ENCODE measurements at regions not wholly inside any gene's neighbourhood (a gene's known extent, or its start where the extent isn't known, plus 50 kb on each side); places are given as distances from the start of the nearest gene placed in this dataset.
A peak's percentile ranks its signal among the peaks of the same experiment; 100 is the strongest.

DNA sequence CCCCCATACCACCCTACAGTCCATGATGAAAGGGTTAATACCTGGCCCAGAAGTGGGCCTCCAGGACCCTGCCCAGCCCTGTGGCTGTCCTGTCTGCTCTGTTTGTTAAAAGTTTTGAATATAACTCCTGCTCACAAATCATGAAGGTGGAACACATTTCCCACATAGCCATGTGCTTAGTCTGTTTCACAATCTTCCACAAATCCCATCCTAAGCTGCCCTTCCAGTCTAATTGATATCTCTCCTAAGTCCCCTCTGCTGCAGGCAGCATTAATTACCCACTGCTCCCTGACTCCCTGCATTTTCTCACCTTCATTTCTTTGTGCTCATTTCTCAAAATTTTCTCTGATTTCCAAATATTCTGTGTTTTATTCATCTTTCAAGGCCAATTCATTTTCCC, 142.6 kb downstream of the AASDH start:
- no peak for DNase-seq (ENCODE audit: extremely low read depth in 1 of 11, low read depth in 9 of 11, low spot score in 4 of 11)

DNA sequence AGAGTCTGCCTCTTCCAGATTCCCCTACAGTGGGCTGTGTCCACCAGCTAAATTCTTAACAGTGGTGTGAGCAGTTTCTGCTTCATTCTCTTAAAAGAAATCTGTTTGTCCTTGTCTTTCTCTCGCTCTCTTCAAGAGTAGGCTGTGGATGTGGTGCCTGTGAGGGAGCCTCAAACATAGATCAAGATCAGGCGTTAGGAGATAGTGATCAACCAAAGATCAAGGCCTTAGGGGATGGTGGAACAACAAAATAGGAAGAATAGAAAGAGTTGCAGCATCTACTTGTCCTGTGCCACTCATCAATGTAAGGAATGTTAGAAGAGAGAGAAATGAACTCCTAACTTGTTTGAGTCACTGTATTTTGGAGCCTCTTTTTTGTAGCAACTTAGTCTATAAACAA, 144.2 kb downstream of the AASDH start:
- no peak for DNase-seq (ENCODE audit: extremely low read depth in 1 of 11, low read depth in 9 of 11, low spot score in 4 of 11)

DNA sequence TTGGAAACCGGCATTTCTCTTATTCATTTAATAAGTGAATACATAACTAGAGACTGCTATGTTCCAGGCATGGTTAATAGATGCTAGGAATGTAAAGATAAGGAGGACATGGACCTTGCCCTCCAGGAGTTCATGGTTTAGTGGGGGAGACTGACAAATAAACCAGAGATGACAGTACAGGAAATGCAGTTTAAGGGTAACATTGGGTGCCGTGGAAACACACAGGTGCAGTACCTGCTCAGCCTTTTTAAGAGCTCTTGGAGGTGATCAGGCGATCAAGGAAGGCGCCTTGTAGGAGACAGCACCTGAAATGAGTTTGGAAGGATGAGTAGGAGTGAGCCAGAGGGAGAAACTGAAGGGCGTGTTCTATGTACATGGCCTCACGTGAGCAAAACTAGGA, 145.8 kb downstream of the AASDH start:
- peak in 3 of 11 donors; percentile 4 to 18 (median 5) for DNase-seq (ENCODE audit: extremely low read depth in 1 of 11, low read depth in 9 of 11, low spot score in 4 of 11)

DNA sequence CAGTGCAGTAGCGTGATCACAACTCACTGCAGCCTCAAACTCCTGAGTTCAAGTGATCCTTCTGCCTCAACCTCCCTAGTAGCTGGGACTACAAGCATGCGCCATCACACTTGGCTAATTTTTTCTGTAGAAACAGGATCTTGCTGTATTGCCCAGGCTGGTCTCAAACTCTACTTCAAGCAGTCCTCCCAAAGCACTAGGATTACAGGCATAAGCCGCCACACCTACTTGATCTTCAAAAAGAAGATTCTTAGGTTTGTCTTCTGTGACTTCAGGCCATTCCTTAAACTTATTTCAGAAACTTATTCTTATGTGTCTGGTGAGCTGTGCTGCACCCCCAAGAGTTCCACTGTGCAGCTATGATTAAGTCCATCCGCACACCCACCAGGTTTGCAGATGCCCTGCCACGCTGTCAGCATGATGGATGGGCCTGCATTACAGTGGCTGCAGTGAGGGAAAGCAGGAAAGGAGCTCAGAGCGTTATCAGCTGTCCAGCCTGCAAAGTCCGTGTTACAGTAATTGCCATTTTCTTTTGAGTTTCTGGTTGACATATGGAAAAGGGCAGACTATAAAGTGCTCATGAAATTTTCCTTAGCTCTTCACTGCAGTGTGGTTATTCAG, 146.6 kb downstream of the AASDH start:
- DNase-seq (ENCODE audit: extremely low read depth in 1 of 11, low read depth in 9 of 11, low spot score in 4 of 11), result peak in 10 of 11 donors; percentile 9 to 31 (median 16)

DNA sequence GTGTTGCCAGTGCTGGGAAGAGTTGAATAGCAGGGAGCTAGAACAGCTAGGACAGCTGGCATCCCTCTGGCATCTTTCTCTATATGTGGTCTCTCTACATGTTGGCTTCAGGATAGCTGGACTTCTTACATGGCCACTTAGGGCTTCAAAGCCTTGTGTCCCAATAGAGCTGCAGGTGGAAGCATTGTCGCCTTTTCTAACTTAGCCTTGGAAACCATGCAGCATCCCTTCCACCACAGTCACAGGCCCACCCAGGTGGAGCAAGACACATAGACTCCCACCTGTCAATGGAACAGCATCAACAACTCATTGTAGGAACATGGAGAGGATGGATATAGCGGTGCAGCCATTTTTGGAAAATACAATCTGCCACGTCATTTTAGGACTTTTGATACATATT, 149.0 kb downstream of the AASDH start:
- no peak for DNase-seq (ENCODE audit: extremely low read depth in 1 of 11, low read depth in 9 of 11, low spot score in 4 of 11)

DNA sequence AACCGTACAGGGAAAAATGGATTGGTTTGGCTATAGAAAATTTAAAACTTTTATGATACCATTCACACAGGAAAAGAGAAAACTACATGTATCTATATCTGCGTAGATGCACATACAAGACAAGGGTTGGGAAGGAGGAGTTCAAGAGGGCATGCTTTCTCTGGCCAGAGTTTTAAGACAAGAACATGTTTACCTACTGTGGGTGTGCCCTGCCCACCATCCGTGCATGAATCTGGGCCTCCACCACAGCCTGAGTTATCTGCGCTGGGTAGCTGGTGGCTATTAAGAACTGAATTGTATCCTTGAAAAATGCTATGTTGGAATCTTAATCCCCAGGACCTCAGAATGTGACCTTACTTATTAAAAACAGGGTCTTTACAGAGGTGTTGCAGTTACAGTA, 151.6 kb downstream of the AASDH start:
- no peak for DNase-seq (ENCODE audit: extremely low read depth in 1 of 11, low read depth in 9 of 11, low spot score in 4 of 11)

DNA sequence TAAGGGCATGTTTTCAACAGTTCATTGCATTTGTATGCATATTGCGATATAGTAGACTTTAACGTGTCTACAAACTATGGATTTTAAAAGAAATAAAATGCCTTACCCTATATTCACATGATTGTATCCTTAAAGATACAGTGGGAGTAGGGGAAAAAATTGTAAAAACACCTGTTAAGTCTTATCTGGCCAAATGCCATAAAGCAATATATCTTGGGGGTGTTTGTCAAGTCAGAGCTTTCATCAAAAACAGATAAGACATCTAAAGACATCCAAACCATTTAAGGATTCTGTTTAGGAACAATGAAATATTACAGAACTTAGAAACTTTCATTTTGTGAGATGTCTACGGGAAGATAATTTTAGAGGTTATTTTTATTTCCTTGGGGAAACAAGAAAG, 152.3 kb downstream of the AASDH start:
- no peak for DNase-seq (ENCODE audit: extremely low read depth in 1 of 11, low read depth in 9 of 11, low spot score in 4 of 11)

DNA sequence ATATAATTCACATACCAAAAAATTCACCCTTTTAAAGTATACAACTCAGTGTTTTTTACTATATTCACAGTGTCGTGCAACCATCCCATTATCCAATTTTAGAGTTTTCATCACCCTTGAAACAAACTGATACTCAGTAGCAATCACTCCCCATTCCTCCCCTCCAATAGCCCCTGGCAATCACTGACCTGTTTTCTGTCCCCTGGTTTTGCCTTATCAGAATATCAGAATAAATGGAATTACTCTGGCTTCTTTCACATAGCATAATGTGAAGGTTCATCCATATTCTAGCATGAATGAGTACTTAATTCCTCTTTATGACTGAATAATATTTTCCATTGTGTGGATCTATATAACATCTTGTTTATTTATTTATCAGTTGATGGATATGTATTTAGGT, 153.2 kb downstream of the AASDH start:
- DNase-seq (ENCODE audit: extremely low read depth in 1 of 11, low read depth in 9 of 11, low spot score in 4 of 11), result no peak

DNA sequence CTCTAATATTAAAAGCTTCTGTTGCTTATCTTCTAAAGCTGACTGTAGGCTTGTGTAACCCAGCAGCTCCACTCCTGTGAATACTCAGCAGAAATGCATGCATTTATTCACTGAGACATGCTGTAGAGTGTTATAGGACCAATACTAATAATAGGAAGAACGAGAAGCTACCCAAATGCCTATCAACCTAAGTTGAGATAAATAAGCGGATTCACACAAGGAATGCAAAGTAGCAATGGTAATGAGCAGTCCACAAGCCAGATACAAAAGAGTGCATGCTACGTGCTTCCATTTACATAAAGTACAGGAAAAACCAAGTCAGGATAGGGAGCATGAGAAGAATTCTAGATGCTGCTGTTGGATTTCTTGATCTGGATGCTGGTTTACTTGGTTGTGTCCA, 155.9 kb downstream of the AASDH start:
- DNase-seq (ENCODE audit: extremely low read depth in 1 of 11, low read depth in 9 of 11, low spot score in 4 of 11), result no peak

DNA sequence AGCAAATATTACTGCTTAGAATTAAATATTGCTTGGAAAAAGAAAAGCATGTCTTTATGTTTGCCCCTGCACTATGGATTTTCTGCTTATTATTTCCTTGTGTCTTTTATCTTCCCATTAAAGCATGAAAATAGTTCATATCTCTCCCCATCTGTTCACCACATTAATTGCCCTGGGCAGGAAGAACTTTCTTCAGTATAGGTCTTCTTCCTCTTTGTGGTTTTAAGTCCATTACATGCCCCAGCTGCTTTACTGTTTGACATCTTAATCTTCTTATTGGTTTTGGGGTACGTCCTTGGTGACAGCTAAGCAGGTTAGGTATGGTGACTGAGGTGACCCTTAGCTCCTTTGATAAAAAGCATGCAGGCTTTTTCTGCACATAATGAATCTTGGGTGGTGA, 157.3 kb downstream of the AASDH start:
- DNase-seq (ENCODE audit: extremely low read depth in 1 of 11, low read depth in 9 of 11, low spot score in 4 of 11), result no peak

DNA sequence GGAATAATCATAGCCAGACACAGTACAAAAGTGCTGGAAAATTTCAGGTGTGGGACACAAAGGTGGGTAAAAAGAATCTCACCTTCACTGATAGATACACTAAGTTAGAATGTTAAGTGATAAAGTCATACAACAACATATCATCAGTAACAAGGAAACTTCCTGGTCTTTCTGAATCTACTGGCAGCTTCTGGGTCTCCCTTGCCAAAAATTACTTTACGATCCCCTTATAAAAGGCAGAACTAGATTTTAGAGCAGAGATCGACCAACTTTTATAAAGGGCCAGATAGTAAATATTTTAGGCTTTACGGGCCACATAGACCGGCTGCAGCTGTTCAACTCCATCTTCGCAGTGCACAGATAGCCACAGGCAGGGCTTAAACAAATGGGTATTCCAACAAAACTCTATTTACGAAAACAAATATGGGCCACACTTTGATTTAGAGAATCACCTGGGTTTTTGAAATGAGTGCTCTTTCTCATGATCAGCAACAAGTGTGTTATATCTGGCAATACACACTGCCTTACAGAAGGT, 159.9 kb downstream of the AASDH start:
- DNase-seq (ENCODE audit: extremely low read depth in 1 of 11, low read depth in 9 of 11, low spot score in 4 of 11), result no peak

DNA sequence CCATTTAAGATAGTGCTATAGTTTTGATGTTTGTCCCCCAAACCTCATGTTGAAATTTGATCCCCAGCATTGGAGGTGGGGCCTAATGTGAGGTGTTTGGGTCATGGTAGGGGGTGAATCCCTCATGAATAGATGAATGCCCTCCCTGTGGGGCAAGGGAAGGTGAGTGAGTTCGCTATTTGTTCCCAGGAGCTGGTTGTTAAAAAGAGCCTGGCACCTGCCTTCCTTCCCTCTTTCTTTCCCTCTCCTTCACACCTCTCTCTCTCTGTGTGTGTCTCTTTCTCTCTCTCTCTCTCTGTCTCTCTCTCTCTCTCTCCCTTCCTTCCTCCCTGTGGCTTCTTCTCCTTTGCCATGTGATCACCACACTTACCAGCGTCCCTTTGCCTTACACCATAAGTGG, 160.7 kb downstream of the AASDH start:
- DNase-seq (ENCODE audit: extremely low read depth in 1 of 11, low read depth in 9 of 11, low spot score in 4 of 11), result no peak

DNA sequence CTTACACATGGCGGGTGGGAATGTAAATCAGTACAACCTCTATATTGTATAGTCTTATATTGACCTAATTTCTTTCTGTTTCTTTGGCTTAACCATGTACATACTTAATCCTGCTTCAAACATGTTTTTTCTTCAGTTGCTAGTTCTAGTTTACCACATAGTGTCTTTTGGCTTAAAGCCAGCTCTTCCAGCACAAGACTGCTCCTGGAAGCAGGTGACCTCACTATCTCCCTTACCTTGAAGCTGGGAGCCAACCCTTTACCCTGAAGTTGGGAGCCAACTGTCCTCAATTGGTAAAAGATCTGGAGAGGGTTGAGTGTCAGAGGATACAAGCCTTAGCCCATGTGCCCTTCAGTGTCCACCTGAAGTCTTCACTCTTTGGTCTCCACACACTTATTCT, 162.7 kb downstream of the AASDH start:
- DNase-seq (ENCODE audit: extremely low read depth in 1 of 11, low read depth in 9 of 11, low spot score in 4 of 11), result no peak

DNA sequence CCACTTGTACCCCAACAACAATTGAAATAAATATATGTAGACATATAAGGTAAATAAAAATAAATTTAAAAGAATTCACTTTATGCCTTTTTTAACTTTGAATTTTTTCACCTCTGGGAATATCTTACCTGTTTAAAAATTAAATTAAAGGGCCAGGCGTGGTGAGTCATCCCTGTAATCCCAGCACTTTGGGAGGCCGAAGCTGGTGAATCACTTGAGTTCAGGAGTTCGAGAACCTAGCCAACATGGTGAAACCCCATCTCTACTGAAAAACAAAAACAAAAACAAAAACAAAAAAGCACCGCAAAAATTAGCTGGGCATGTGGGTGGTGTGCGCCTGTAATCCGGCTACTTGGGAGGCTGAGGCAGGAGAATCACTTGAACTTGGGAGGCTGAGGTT, 164.8 kb downstream of the AASDH start:
- DNase-seq (ENCODE audit: extremely low read depth in 1 of 11, low read depth in 9 of 11, low spot score in 4 of 11), result no peak

DNA sequence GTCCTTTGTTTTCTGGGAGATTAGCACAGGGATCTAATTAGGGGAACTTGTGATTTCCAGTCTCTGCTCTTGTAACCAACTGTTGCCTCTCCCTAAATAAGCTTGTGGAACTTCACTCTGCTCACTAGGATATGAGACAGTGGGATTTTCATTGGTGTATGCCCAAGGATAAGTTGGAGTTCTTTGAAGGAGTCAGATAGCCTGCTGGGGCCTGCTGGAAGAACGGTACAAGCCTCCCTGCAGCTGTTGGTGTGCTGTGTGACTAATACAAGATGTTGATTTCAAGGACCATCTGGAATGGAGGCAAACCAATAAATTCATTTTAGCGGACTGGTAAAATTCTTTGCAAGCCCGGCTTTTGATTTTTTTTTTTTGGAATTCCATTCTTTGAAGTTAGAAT, 167.0 kb downstream of the AASDH start:
- DNase-seq (ENCODE audit: extremely low read depth in 1 of 11, low read depth in 9 of 11, low spot score in 4 of 11), result no peak

DNA sequence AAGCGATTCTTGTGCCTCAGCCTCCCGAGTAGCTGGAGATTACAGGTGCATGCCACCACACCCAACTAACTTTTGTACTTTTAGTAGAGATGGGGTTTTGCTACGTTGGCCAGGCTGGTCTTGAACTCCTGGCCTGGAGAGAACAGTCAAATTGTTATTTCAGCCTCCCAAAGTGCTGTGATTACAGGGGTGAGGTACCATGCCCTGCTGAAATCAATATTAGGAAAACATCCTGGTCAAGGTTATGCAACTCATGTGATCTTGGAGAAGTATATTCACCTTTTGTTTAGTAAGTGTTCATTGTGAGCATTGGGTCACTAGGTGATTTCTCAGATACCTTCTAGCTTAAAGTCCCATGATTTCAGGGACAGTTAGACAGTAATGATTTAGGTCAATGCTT, 167.8 kb downstream of the AASDH start:
- DNase-seq (ENCODE audit: extremely low read depth in 1 of 11, low read depth in 9 of 11, low spot score in 4 of 11), result no peak

DNA sequence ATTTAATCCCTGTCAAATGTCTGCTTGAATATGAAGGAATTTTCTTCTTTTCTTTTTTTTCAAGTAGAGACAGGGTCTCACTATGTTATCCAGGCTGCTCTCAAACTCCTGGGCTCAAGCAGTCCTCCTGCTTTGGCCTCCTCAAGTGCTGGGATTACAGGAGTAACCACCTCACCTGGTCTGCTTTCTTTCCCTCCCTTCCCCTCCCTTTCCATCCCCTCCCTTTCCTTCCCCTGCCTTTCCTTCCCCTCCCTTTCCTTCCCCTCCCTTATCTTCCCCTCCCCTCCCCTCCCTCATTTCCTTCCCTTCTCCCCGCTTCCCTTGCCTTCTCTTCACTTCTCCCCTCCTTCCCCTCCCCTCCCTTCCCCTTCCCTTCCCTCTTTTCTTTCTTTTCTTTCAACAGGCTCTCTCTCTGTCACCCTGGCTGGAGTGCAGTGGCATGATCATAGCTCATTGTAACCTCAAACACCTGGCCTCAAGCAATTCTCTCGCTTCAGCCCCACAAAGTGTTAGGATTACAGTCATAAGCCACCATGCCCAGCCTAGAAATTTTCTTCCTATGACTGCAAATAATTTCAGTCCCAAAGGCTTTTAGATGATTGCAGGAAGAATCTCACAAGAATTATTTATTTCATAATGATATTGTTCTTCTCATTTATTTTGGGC, 168.9 kb downstream of the AASDH start:
- DNase-seq (ENCODE audit: extremely low read depth in 1 of 11, low read depth in 9 of 11, low spot score in 4 of 11), result no peak

DNA sequence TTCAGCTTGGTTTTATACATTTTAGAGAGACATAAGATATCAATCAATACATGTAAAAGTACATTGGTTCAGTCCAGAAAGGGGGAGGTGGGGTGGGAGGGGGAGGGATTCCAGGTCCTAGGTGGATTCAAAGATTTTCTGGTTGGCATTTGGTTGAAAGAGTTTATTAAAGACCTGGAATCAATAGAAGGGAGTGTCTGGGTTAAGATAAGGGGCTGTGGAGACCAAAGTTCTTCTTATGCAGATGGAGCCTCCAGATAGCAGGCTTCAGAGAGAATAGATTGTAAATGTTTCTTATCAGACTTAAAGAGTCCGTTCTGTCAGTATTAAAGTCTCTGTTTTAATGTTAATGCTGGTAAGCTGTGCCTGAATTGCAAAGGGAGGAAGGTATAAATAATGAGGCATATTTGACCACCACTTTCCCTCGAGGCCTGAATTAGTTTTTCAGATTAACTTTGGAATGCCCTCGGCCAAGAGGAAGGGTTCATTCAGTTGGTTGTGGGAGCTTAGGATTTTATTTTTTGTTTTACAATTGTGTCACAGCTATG, 169.9 kb downstream of the AASDH start:
- DNase-seq (ENCODE audit: extremely low read depth in 1 of 11, low read depth in 9 of 11, low spot score in 4 of 11), result no peak

DNA sequence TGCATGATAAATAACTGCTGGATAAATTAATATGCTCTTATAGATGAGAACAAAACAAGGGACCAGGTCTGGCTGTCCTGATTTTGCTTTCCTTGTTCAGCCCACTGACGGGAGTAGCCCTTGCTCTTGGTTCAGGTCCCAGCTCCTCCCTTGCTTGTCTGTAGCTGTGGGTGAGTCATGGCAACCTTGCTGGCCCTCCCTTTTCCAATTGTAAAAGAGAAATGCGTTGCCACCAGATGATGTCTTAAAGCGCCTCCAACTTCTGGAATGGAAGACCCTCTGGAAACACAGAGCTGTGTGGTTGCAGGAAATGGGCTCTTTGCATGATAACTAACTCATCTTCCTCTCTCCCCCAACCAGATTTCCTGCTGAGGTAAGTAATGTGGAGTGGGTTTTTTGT, 171.4 kb downstream of the AASDH start:
- DNase-seq (ENCODE audit: extremely low read depth in 1 of 11, low read depth in 9 of 11, low spot score in 4 of 11), result no peak

DNA sequence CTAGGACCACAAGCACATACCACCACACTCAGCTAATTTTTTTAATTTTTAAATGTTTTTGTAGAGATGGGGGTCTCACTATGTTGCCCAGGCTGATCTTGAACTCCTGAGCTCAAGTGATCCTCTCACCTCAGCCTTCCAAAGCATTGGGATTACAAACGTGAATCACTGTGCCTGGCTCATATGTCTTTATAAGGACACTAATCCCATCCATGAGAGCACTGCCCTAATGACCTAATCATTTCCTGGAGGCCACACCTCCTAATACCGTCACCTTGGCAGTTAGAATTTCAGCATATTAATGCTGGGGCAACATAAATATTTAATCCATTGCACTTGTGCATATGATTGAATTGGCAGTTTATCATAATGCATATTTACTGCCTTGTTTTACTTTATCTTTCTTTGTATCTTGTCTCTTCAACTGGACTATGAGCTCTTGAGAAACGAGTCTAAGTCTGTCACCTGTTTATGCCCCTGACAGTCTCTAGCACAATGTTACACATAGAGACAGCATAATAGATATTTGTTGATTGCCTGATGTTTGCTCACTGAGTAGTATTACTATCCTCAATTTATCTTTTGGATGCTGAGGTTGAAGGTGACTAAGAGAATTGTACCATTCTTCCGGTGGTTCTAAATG, 172.0 kb downstream of the AASDH start:
- no peak for DNase-seq (ENCODE audit: extremely low read depth in 1 of 11, low read depth in 9 of 11, low spot score in 4 of 11)
